ENCODE measurements at regions not wholly inside any gene's neighbourhood (a gene's known extent, or its start where the extent isn't known, plus 50 kb on each side); places are given as distances from the start of the nearest gene placed in this dataset.

- TF ChIP-seq CTCF (conservative IDR thresholded peaks at IDR 0.05; ENCODE audit: low read depth, low read length), result no peak
- DNase-seq (ENCODE audit: low read depth), result no peak
- H3K4me3 ChIP-seq (ENCODE audit: low read depth, low read length), result no peak overlapping the region
Measured at GRCh38 chr5:54765165-54766028, 220.0 kb downstream of the ESM1 start.

DNA sequence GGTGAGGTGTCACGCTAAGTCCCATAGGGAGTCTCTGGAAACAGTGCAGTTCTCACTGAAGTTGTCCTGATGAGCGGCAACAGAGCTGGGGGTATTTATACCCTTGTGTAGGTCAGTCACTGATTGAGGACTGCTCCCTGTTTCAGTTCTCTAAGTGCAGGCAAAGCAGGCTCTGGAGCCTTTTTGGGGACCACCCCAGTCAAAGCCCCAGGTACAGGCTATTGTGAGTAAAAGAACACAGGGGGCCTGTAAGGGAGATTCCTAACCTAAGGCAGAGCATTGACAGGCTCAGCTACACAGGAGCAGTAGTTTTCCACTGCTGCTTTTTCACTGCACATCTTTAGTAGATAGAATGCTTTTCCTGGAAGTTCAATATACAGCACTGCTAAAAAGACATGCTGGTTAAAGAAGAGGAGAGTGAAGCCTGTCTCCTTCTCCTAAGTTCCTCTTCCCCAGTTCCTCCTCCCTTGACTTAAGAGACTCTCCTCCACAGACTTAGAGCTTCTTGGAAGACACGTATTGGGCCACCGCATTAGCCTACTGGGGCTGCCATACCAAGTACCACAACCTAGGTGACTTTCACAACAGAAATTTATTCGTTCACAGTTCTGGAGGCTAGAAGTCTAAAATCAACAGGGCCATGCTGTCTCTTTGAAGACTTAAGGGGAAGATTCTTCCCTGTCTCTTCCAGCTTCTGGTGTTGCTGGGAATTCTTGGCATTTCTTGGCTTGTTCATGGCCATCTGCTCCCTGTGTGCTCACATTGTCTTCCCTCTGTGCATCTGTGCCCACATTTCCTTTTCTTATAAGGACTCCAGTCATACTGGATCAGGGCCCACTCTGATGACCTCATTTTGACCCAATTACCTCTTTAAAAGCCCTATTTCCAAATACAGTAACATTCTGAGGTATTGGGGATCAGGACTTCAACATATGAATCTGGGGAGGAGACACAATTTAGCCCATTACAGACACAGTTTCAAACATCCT, 221.0 kb downstream of the ESM1 start:
- no peak for DNase-seq (ENCODE audit: low read depth)

DNA sequence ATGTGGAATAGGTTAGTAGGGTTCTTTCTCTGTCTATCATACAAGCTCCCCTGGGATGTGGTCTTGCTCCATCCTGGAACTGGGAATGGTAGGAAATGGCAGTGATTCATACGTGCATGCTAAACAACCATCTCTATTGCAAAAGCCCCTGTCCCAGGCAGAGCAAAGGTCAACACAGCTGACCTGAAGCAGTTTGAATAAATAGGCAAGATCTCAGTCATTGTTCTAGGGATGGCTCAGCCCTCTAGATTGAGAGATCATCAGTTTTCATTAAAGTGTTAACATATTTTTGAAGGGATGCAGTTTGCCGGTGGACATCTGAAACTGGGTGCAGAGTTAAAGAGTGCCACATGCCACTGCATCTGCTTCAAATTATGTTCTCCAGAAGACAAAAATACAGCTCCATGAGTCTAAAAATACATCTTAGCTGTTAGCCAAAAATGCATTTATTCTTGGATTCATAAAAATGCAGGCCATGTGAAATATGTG, 224.1 kb downstream of the ESM1 start:
- H3K4me3 ChIP-seq (ENCODE audit: low read depth, low read length), result no peak overlapping the region
- no peak for TF ChIP-seq CTCF (conservative IDR thresholded peaks at IDR 0.05; ENCODE audit: low read depth, low read length)
- DNase-seq (ENCODE audit: low read depth), result peak; percentile 94

More for the DNA sequence above, 221.0 kb downstream of the ESM1 start:
- TF ChIP-seq CTCF (conservative IDR thresholded peaks at IDR 0.05; ENCODE audit: low read depth, low read length), result no peak
- H3K4me3 ChIP-seq (ENCODE audit: low read depth, low read length), result no peak overlapping the region

- H3K4me3 ChIP-seq (ENCODE audit: low read depth, low read length), result no peak overlapping the region
- TF ChIP-seq CTCF (conservative IDR thresholded peaks at IDR 0.05; ENCODE audit: low read depth, low read length), result no peak
- peak; percentile 82 for DNase-seq (ENCODE audit: low read depth)
Measured at GRCh38 chr5:54760182-54760935, 225.0 kb downstream of the ESM1 start.

- no peak for TF ChIP-seq CTCF (conservative IDR thresholded peaks at IDR 0.05; ENCODE audit: low read depth, low read length)
- DNase-seq (ENCODE audit: low read depth), result peak; percentile 87
- no peak overlapping the region for H3K4me3 ChIP-seq (ENCODE audit: low read depth, low read length)
Measured at GRCh38 chr5:54758038-54758437, 227.4 kb downstream of the ESM1 start.

GRCh38 chr5:54757541-54757940, 227.9 kb downstream of the ESM1 start:
- no peak overlapping the region for H3K4me3 ChIP-seq (ENCODE audit: low read depth, low read length)
- DNase-seq (ENCODE audit: low read depth), result no peak
- TF ChIP-seq CTCF (conservative IDR thresholded peaks at IDR 0.05; ENCODE audit: low read depth, low read length), result no peak

All from choroid plexus epithelial cell (primary cell).